ACHN (cell line): ENCODE measurements at regions not wholly inside any gene's neighbourhood (a gene's known extent, or its start where the extent isn't known, plus 50 kb on each side); places are given as distances from the start of the nearest gene placed in this dataset.

Source experiments
- DNase-seq: peaks from one replicate; pipeline ENCODE4 v3.0.0-alpha.2; 2015
- in situ Hi-C: cut with HindIII; loops from 2 replicates; pipeline ENCODE4 v1.10.0; 2017; ENCODE audit warnings: low sequenced_read_pairs, low pct_ligation_motif_present, low pct_unique_long_range_greater_than_20kb

GRCh38 chr15:46607077-46607476 lies 972.2 kb downstream of the SQOR start:
- DNase-seq = no peak
- in situ Hi-C loops = no loop called here

GRCh38 chr15:46616033-46616432 lies 981.2 kb downstream of the SQOR start:
- DNase-seq = no peak
- in situ Hi-C loops = no loop called here

GRCh38 chr15:46617507-46617906 lies 982.7 kb downstream of the SQOR start:
- DNase-seq = no peak
- in situ Hi-C loops = no loop called here

GRCh38 chr15:46618984-46619383 lies 984.2 kb downstream of the SQOR start:
- in situ Hi-C loops = no loop called here
- no peak for DNase-seq

GRCh38 chr15:46620392-46621013 lies 985.7 kb downstream of the SQOR start:
- no peak for DNase-seq
- in situ Hi-C loops = no loop called here

GRCh38 chr15:46622851-46623250 lies 988.0 kb downstream of the SQOR start:
- no peak for DNase-seq
- in situ Hi-C loops = no loop called here

GRCh38 chr15:46636206-46636605 lies 1001.4 kb downstream of the SQOR start:
- in situ Hi-C loops = no loop called here
- DNase-seq = no peak

GRCh38 chr15:46644501-46645481 lies 1010.0 kb downstream of the SQOR start:
- in situ Hi-C loops = no loop called here
- DNase-seq = no peak

GRCh38 chr15:46646490-46646889 lies 1011.7 kb downstream of the SQOR start:
- DNase-seq = no peak
- in situ Hi-C loops = no loop called here

GRCh38 chr15:46647046-46647445 lies 1012.2 kb downstream of the SQOR start:
- DNase-seq = no peak
- in situ Hi-C loops = no loop called here

- DNase-seq = no peak
- in situ Hi-C loops = no loop called here
Observed at GRCh38 chr15:46652266-46652665, 1017.4 kb downstream of the SQOR start.

- in situ Hi-C loops = no loop called here
- DNase-seq = no peak
Observed at GRCh38 chr15:46654993-46655392, 1020.2 kb downstream of the SQOR start.

- no peak for DNase-seq
- in situ Hi-C loops = no loop called here
Observed at GRCh38 chr15:46660096-46660842, 1025.4 kb downstream of the SQOR start.

- in situ Hi-C loops = no loop called here
- no peak for DNase-seq
Observed at GRCh38 chr15:46670258-46670657, 1035.4 kb downstream of the SQOR start.

- DNase-seq = no peak
- in situ Hi-C loops = no loop called here
Observed at GRCh38 chr15:46671336-46671735, 1036.5 kb downstream of the SQOR start.

GRCh38 chr15:46672041-46672440 lies 1037.2 kb downstream of the SQOR start:
- no peak for DNase-seq
- in situ Hi-C loops = no loop called here

- no peak for DNase-seq
- in situ Hi-C loops = no loop called here
Observed at GRCh38 chr15:46676233-46677206, 1040.8 kb upstream of the SEMA6D start.

GRCh38 chr15:46677491-46677890 lies 1039.8 kb upstream of the SEMA6D start:
- in situ Hi-C loops = no loop called here
- no peak for DNase-seq
